GM18502 (cell line): ENCODE measurements at regions not wholly inside any gene's neighbourhood (a gene's known extent, or its start where the extent isn't known, plus 50 kb on each side); places are given as distances from the start of the nearest gene placed in this dataset.

ENCODE experiments used
- ATAC-seq: cut with Tn5 transposase; IDR thresholded peaks from one replicate; pipeline ENCODE4 v1.9.1; 2021; ENCODE audit warnings: mild to moderate bottlenecking; ENCODE audit not compliant: unreplicated experiment, poor library complexity

GRCh38 chr4:135344492-135344891 is 1142.9 kb upstream of the PABPC4L start:
- ATAC-seq: no peak

- no peak for ATAC-seq
Observed at GRCh38 chr4:135338181-135338580, 1136.6 kb upstream of the PABPC4L start.

GRCh38 chr4:135325264-135325663 is 1123.7 kb upstream of the PABPC4L start:
- ATAC-seq: no peak

- ATAC-seq: no peak
Observed at GRCh38 chr4:135319685-135320084, 1118.1 kb upstream of the PABPC4L start.

- no peak for ATAC-seq
Observed at GRCh38 chr4:135316266-135316779, 1114.7 kb upstream of the PABPC4L start.

GRCh38 chr4:135290136-135290535 is 1088.5 kb upstream of the PABPC4L start:
- ATAC-seq: no peak

- no peak for ATAC-seq
Observed at GRCh38 chr4:135283934-135284333, 1082.3 kb upstream of the PABPC4L start.

GRCh38 chr4:135282676-135283075 is 1081.1 kb upstream of the PABPC4L start:
- no peak for ATAC-seq

- no peak for ATAC-seq
Observed at GRCh38 chr4:135281230-135281629, 1079.6 kb upstream of the PABPC4L start.

- no peak for ATAC-seq
Observed at GRCh38 chr4:135277980-135278315, 1076.4 kb upstream of the PABPC4L start.

- no peak for ATAC-seq
Observed at GRCh38 chr4:135277068-135277979, 1075.7 kb upstream of the PABPC4L start.

- no peak for ATAC-seq
Observed at GRCh38 chr4:135274416-135274815, 1072.8 kb upstream of the PABPC4L start.

GRCh38 chr4:135269125-135269890 is 1067.7 kb upstream of the PABPC4L start:
- ATAC-seq: peak; percentile 80

- ATAC-seq: no peak
Observed at GRCh38 chr4:135268369-135268768, 1066.8 kb upstream of the PABPC4L start.

- no peak for ATAC-seq
Observed at GRCh38 chr4:135267148-135267865, 1065.7 kb upstream of the PABPC4L start.

GRCh38 chr4:135256111-135256510 is 1054.5 kb upstream of the PABPC4L start:
- ATAC-seq: no peak

GRCh38 chr4:135250040-135250439 is 1048.5 kb upstream of the PABPC4L start:
- no peak for ATAC-seq

- ATAC-seq: no peak
Observed at GRCh38 chr4:135249024-135249423, 1047.4 kb upstream of the PABPC4L start.

GRCh38 chr4:135244696-135245095 is 1043.1 kb upstream of the PABPC4L start:
- ATAC-seq: no peak

- ATAC-seq: no peak
Observed at GRCh38 chr4:135244056-135244455, 1042.5 kb upstream of the PABPC4L start.

- no peak for ATAC-seq
Observed at GRCh38 chr4:135240796-135241195, 1039.2 kb upstream of the PABPC4L start.
